Sciatic nerve (tissue), 2 donors: ENCODE measurements at regions not wholly inside any gene's neighbourhood (a gene's known extent, or its start where the extent isn't known, plus 50 kb on each side); places are given as distances from the start of the nearest gene placed in this dataset.

Experiments
- ATAC-seq: fragments of 200-7000 bp; cut with Tn5 transposase; one replicate; pipeline ENCODE4 v1.9.1; 2020; ENCODE audit warnings: mild to moderate bottlenecking, moderate library complexity
- DNase-seq: peaks from one replicate; pipeline ENCODE4 v3.0.0-alpha.2; 2020; ENCODE audit warnings: low spot score
- intact Hi-C: fragments of 100-400 bp; cut with DNase I; formaldehyde crosslinking; loops from one replicate; pipeline ENCODE4 v1.14.2; 2022
- donor health status: DM: no; HTN: no; CAD: no.
- donor health status: DM: no; HTN: no; CAD: no.

GRCh38 chr15:96255599-96255998 is 74.9 kb upstream of the NR2F2 start:
- DNase-seq (no peak), ATAC-seq (no peak)
- intact Hi-C loops: no loop called here

DNA sequence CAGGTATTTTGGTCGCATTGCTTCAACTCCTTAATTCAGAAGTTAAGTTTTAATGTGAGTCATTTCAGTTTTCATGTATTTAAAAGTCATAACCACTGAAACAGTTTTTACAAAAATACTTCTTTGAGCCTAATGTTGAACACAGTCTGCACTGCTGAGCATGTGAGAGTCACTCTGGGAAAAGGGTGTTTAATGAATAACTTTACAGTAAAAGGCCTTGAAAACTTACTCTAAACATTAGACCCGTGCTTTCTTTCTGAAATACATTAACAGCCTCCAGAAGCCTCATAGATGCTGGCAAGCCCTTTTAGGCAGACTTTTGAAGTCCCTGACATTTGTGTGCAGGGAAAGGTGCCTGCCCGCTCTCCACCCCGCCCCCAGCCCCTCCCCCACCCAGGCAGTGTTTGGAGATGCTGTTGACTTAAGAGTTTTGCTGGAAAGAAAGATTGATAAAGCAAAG is 68.9 kb upstream of the NR2F2 start:
- DNase-seq: no peak
- ATAC-seq: peak; percentile 45
- intact Hi-C loops: no loop called here

- intact Hi-C loops: no loop called here
- no peak for ATAC-seq
- no peak for DNase-seq
These were observed 68.4 kb upstream of the NR2F2 start for GRCh38 chr15:96262097-96262496.

- ATAC-seq (peak; percentile 79), DNase-seq (no peak)
- intact Hi-C loops: no loop called here
These were observed 67.7 kb upstream of the NR2F2 start for GRCh38 chr15:96262549-96263489.

- ATAC-seq: no peak
- intact Hi-C loops: no loop called here
- DNase-seq: no peak
These were observed 66.1 kb upstream of the NR2F2 start for GRCh38 chr15:96264351-96264798.

DNA sequence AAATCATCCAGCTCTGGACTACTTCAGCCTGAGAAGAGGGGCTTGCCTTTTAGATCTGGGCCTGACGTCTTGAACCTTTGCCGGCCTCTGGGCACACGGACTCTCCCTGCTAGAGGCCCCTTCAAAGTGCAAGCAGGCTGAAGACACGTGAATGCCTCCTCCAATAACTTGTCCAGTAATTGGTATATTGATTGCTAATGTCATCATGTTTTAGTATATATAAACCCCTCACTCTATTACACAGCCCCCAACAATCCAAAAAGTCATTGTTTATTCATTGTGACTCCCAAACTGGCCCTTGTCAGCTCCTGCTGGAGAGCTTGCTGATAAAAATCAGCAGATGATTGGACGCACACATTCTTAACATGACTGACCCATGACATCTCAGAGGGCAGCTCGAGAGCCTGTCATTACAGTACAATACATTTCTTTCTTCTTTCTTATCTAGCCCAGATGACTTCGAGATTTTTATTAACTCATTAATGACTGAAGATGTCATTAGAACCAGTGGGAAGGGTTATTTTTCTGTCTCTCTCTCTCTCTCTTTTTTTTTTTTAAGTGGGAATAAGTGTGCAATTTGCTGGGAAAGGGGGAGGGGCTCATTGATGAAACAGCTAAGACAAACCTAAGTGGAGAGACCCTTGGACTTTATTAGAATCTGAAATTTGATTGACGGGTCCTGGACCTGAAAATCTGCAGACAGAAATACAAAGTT is 65.5 kb upstream of the NR2F2 start:
- ATAC-seq: no peak
- intact Hi-C loops: no loop called here
- no peak for DNase-seq

- no peak for DNase-seq
- ATAC-seq: no peak
- intact Hi-C loops: no loop called here
These were observed 64.0 kb upstream of the NR2F2 start for GRCh38 chr15:96266456-96266855.

GRCh38 chr15:96267463-96267862 is 63.0 kb upstream of the NR2F2 start:
- intact Hi-C loops: no loop called here
- no peak for DNase-seq
- no peak for ATAC-seq

DNA sequence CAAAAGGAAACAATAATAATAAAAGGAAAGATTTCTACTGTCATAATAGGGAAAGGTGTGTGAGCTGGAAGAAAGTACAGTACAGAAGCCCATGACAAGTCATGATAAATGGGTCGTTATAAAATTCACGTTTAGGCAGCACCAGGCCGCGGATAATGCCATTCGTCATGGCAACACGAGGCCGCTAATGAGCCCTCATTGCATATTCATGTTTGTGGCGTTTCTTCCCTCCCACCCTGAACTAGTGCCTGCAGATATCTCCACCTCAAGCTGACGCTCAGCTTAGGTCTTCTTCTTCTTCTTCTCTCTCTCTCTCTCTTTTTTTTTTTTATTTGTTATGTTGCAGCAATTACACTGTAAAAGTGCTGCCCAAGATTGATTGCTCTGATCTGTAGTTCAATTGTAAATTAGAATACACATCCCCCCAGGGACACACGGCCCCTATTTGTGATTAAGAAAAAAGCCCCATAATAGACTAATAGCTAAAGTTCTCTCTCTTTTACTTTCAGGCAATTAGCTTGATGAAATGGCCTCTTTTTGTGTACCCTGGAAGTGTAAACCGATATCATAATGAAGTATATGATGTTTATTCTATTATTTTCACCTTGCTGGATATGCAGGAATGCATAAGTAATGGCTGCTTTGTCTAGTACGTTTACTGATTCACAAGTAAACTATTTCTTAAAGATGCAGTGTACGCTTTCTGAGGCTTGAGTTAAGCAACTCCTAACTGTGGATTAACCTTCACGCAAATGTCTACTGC is 61.9 kb upstream of the NR2F2 start:
- DNase-seq (no peak), ATAC-seq (no peak)
- intact Hi-C loops: no loop called here

DNA sequence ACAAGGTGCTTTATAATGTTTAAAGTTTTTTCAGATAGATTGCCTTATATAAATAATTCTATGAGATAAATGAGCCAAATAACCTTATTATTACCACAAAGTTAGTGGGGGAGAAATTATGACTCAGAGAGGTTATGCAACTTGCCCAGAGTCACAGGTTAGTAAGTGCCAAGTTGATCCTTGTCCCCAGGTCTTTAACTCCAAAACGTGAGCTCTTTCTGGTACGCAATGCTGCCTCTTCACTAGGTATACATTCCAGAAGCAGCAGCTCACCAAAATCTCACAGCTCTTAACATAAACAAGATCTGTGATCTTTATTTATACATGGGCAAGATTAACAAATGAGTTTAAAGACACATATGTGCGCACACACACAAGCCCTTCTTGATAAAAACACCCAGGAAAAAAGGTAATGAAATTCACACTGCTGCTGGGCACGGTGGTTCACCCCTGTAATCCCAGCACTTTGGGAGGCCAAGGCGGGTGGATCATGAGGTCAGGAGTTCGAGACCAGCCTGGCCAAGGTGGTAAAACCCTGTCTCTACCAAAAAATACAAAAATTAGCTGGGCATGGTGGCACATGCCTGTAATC is 59.8 kb upstream of the NR2F2 start:
- ATAC-seq (no peak), DNase-seq (no peak)
- intact Hi-C loops: no loop called here

GRCh38 chr15:96272427-96272826 is 58.1 kb upstream of the NR2F2 start:
- intact Hi-C loops: no loop called here
- DNase-seq (no peak), ATAC-seq (no peak)

- DNase-seq (no peak), ATAC-seq (no peak)
- intact Hi-C loops: no loop called here
These were observed 57.0 kb upstream of the NR2F2 start for GRCh38 chr15:96273317-96274086.

DNA sequence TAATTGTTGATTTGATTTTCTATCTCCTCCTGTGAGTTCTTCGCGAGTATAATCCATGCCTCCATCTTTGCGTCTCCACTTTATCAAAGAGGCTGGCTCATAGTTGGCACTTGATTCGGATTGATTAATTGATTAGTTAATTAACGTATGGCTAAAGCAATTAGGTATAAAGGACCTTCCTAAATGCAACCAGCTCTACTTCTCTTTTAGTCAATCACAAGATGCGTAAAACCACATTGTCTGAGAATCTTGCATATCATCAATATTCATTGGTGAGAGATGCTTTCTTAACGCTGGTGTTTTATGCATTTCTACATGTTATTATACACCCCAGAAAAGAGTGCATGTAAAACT is 56.4 kb upstream of the NR2F2 start:
- intact Hi-C loops: no loop called here
- no peak for ATAC-seq
- no peak for DNase-seq

GRCh38 chr15:96274698-96275097 is 55.8 kb upstream of the NR2F2 start:
- no peak for DNase-seq
- no peak for ATAC-seq
- intact Hi-C loops: loop anchor here (5.0 kb wide), 1 partner anchor 703 kb away; no protein-coding TSS in a partner anchor

DNA sequence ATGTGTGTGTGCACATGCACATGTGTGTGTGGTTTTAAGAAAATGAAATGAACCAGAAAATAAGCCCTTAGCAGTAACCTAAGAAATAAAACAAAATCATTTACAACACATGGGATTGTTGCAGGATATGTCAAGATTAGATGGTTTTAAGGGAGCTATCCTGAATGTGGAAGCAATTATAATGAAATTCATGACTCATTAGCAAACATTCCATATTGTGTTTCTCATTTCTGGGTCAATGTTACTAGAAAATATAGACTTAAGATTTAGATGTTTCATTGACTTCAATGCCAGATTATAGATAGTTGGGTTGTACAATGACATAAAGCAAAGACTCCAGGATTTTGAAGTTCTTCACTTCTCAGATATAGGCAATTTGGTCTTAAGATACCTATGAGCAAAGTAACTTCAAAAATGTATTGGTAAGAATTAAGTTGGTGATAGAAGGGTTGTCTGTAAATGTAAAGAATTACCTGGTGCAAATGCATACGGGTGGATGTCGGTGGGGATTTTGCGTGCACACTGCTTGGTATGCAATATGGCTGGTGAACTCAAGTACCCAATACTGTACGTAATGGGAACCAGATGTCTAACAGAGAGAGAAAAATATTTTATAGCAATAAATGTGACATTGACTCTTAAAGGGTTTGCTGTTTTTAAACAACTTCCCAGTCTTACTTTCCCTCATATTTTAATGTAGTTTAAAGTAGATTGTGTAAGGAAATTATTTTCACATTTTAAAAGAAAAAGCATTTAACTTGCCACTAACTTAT is 53.9 kb upstream of the NR2F2 start:
- DNase-seq: no peak
- no peak for ATAC-seq
- intact Hi-C loops: loop anchor here (5.0 kb wide), 1 partner anchor 701 kb away; no protein-coding TSS in a partner anchor
